ENCODE measurements at regions not wholly inside any gene's neighbourhood (a gene's known extent, or its start where the extent isn't known, plus 50 kb on each side); places are given as distances from the start of the nearest gene placed in this dataset.
"Not testable (repeated sequence)": the region's sequence is repeated elsewhere in the genome, so short reads cannot be mapped to it uniquely, and the experiment has no call there.

GRCh38 chr7:37550426-37550825 is 101.8 kb upstream of the ELMO1 start:
- no peak for TF ChIP-seq POLR2A (IDR thresholded peaks at IDR 0.05)
- TF ChIP-seq POLR2AphosphoS5 (IDR thresholded peaks at IDR 0.05), result no peak
- TF ChIP-seq EP300 (IDR thresholded peaks at IDR 0.05), result no peak
- TF ChIP-seq CTCF (IDR thresholded peaks at IDR 0.05), result no peak
- no peaks in the 10 kb centered on the region for H3K4me1 ChIP-seq
- H3K27ac ChIP-seq, result no peak overlapping the region
- H3K27me3 ChIP-seq, result no peaks in the 10 kb centered on the region
- intact Hi-C loops (cut with DNase I), result no loop called here
- H3K4me3 ChIP-seq, result no peak overlapping the region
- DNase-seq, result no peak
- H3K9me3 ChIP-seq, result no peaks in the 10 kb centered on the region
- no peaks in the 10 kb centered on the region for H3K36me3 ChIP-seq
- 33 to 66% methylated on average over 3 of the region's 3 CpGs for WGBS, 2 donors

- H3K4me1 ChIP-seq, result no peaks in the 10 kb centered on the region
- H3K27ac ChIP-seq, result no peak overlapping the region
- 42 to 76% methylated on average over 2 of the region's 2 CpGs for WGBS, 2 donors
- DNase-seq, result no peak
- no peaks in the 10 kb centered on the region for H3K9me3 ChIP-seq
- intact Hi-C loops (cut with DNase I), result no loop called here
- TF ChIP-seq CTCF (IDR thresholded peaks at IDR 0.05) (no peak), EP300 (IDR thresholded peaks at IDR 0.05) (no peak), POLR2AphosphoS5 (IDR thresholded peaks at IDR 0.05) (no peak), POLR2A (IDR thresholded peaks at IDR 0.05) (no peak)
- H3K27me3 ChIP-seq, result no peaks in the 10 kb centered on the region
- H3K36me3 ChIP-seq, result no peaks in the 10 kb centered on the region
- H3K4me3 ChIP-seq, result no peak overlapping the region
Observed at GRCh38 chr7:37550872-37551271, 102.2 kb upstream of the ELMO1 start.

- WGBS, 2 donors, result 58 to 63% methylated on average over 4 of the region's 4 CpGs
- no peaks in the 10 kb centered on the region for H3K36me3 ChIP-seq
Observed at GRCh38 chr7:37552030-37552429, 103.4 kb upstream of the ELMO1 start.

GRCh38 chr7:37552439-37552838 is 103.8 kb upstream of the ELMO1 start:
- H3K9me3 ChIP-seq; DNase-seq; H3K36me3 ChIP-seq; H3K4me3 ChIP-seq; H3K27ac ChIP-seq; H3K4me1 ChIP-seq; H3K27me3 ChIP-seq; intact Hi-C loops (cut with DNase I): not testable (repeated sequence)
- WGBS, 2 donors, result 18 to 34% methylated on average over 2 of the region's 2 CpGs

More at GRCh38 chr7:37552030-37552429, 103.4 kb upstream of the ELMO1 start:
- H3K4me1 ChIP-seq, result no peaks in the 10 kb centered on the region
- DNase-seq, result no peak
- TF ChIP-seq CTCF (IDR thresholded peaks at IDR 0.05) (no peak), EP300 (IDR thresholded peaks at IDR 0.05) (no peak), POLR2A (IDR thresholded peaks at IDR 0.05) (no peak), POLR2AphosphoS5 (IDR thresholded peaks at IDR 0.05) (no peak)
- H3K27ac ChIP-seq, result no peak overlapping the region
- H3K4me3 ChIP-seq, result no peak overlapping the region
- H3K27me3 ChIP-seq, result no peaks in the 10 kb centered on the region
- no peaks in the 10 kb centered on the region for H3K9me3 ChIP-seq
- intact Hi-C loops (cut with DNase I), result no loop called here

- intact Hi-C loops (cut with DNase I), result no loop called here
- Histone ChIP-seq H3K27me3 (no peaks in the 10 kb centered on the region), H3K36me3 (no peaks in the 10 kb centered on the region), H3K27ac (no peak overlapping the region), H3K4me1 (no peaks in the 10 kb centered on the region), H3K9me3 (no peaks in the 10 kb centered on the region), H3K4me3 (no peak overlapping the region)
- TF ChIP-seq CTCF (IDR thresholded peaks at IDR 0.05), result no peak
- no peak for TF ChIP-seq POLR2A (IDR thresholded peaks at IDR 0.05)
- TF ChIP-seq POLR2AphosphoS5 (IDR thresholded peaks at IDR 0.05), result no peak
- no peak for TF ChIP-seq EP300 (IDR thresholded peaks at IDR 0.05)
- no peak for DNase-seq
Observed at GRCh38 chr7:37555528-37555927, 106.9 kb upstream of the ELMO1 start.

All from sigmoid colon (tissue), 6 donors.